Esophagus squamous epithelium (tissue), 4 donors: ENCODE measurements at regions not wholly inside any gene's neighbourhood (a gene's known extent, or its start where the extent isn't known, plus 50 kb on each side); places are given as distances from the start of the nearest gene placed in this dataset.

ENCODE experiments used
- CTCF ChIP-seq, 6 experiments: fragments of 450-650 bp in 4 of 6; fragments of 200-600 bp in 2 of 6; sonication (generic) in 2 of 6; IDR thresholded peaks; one replicate each; pipeline ENCODE4 v1.5.1; 2016 to 2019; ENCODE audit warnings: antibody characterized with exemption in 6 of 6, mild to moderate bottlenecking in 4 of 6, moderate library complexity in 4 of 6
- POLR2A ChIP-seq, 4 donors: fragments of 450-650 bp; IDR thresholded peaks; one replicate each; pipeline ENCODE4 v1.6.1; 2017; ENCODE audit warnings: antibody characterized with exemption in 4 of 4, mild to moderate bottlenecking in 4 of 4, moderate library complexity in 3 of 4

DNA sequence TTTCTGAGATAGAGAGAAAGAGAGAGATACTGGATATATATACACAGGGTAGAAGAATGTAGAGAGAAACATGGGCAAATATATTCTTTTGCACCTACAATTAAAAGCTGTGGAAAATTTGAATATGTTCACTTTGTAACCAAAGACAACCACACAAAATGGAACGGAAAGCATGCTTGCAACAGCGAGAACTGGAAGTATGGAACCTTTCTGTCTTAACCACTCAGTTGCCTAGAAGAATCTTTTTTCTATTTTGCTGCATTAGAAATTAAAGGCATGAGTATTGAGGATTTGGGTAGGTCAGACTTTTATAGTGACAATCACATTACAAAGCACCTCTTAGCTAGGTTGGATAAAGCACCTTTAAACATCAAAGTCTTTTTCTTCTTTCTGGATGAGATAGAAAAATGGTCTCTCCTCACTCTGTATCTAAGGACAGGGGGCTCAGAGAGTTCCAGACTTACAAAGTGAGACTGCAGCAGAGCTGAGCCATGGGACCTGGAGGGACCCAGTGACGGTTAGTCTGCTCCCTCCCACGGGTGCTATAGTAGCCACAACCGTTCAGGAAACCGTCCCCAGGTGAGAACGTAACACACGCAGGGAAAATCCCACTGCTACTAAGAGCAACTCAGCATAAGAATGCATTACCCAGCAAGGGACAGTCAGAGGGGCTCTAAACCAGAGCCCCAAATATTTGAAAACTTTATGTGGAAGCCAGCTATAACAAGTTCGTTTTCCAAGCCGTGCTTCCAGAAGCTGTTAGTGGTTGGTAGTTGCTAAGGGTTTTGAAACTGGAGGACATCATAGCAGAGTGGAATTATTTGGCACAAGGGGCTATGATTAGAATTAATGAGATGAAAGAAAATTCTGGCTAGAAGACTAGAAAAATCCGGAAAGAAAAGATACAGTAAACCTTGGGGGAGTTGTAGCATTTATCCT is 97.1 kb downstream of the DAD1 start:
- TF ChIP-seq CTCF (IDR thresholded peaks at IDR 0.05) (no peak), POLR2A (IDR thresholded peaks at IDR 0.05) (no peak)
